ENCODE measurements at regions not wholly inside any gene's neighbourhood (a gene's known extent, or its start where the extent isn't known, plus 50 kb on each side); places are given as distances from the start of the nearest gene placed in this dataset.
A peak's percentile ranks its signal among the peaks of the same experiment; 100 is the strongest.
"Not testable (repeated sequence)": the region's sequence is repeated elsewhere in the genome, so short reads cannot be mapped to it uniquely, and the experiment has no call there.

GRCh38 chr1:203559523-203559922 is 65.6 kb downstream of the OPTC start:
- Histone ChIP-seq H3K4me3 (ENCODE audit: low read length) (no peak overlapping the region), H3K9ac (ENCODE audit: low read depth, low read length) (peak overlapping the region; percentile 53), H3K9me3 (replicated peaks; ENCODE audit: low read length) (no peaks in the 10 kb centered on the region), H3K27me3 (ENCODE audit: control insufficient read depth, insufficient read depth, low read length) (no peaks in the 10 kb centered on the region), H3K4me2 (ENCODE audit: low read length) (peak overlapping the region; percentile 10), H3K36me3 (ENCODE audit: insufficient read depth, low read length) (no peaks in the 10 kb centered on the region), H3K4me1 (ENCODE audit: control insufficient read depth, insufficient read depth, low read length) (peaks cover 50% of the 10 kb centered on the region)

- not testable (repeated sequence) for H3K9ac ChIP-seq (ENCODE audit: low read depth, low read length); H3K4me3 ChIP-seq (ENCODE audit: low read length); H3K27me3 ChIP-seq (ENCODE audit: control insufficient read depth, insufficient read depth, low read length); H3K4me2 ChIP-seq (ENCODE audit: low read length); H3K36me3 ChIP-seq (ENCODE audit: insufficient read depth, low read length); H3K9me3 ChIP-seq (replicated peaks; ENCODE audit: low read length)
- peaks cover 31% of the 10 kb centered on the region for H3K4me1 ChIP-seq (ENCODE audit: control insufficient read depth, insufficient read depth, low read length)
These were observed 64.9 kb upstream of the ATP2B4 start for GRCh38 chr1:203561761-203562160.

GRCh38 chr1:203563291-203563690 is 63.3 kb upstream of the ATP2B4 start:
- no peak overlapping the region for H3K4me2 ChIP-seq (ENCODE audit: low read length)
- H3K4me1 ChIP-seq (ENCODE audit: control insufficient read depth, insufficient read depth, low read length) = peaks cover 16% of the 10 kb centered on the region
- no peaks in the 10 kb centered on the region for H3K27me3 ChIP-seq (ENCODE audit: control insufficient read depth, insufficient read depth, low read length)
- H3K9me3 ChIP-seq (replicated peaks; ENCODE audit: low read length) = no peaks in the 10 kb centered on the region
- H3K4me3 ChIP-seq (ENCODE audit: low read length) = no peak overlapping the region
- H3K9ac ChIP-seq (ENCODE audit: low read depth, low read length) = no peak overlapping the region
- H3K36me3 ChIP-seq (ENCODE audit: insufficient read depth, low read length) = no peaks in the 10 kb centered on the region

GRCh38 chr1:203564024-203564423 is 62.6 kb upstream of the ATP2B4 start:
- no peaks in the 10 kb centered on the region for H3K27me3 ChIP-seq (ENCODE audit: control insufficient read depth, insufficient read depth, low read length)
- H3K4me2 ChIP-seq (ENCODE audit: low read length) = no peak overlapping the region
- H3K9me3 ChIP-seq (replicated peaks; ENCODE audit: low read length) = no peaks in the 10 kb centered on the region
- H3K9ac ChIP-seq (ENCODE audit: low read depth, low read length) = no peak overlapping the region
- no peak overlapping the region for H3K4me3 ChIP-seq (ENCODE audit: low read length)
- H3K4me1 ChIP-seq (ENCODE audit: control insufficient read depth, insufficient read depth, low read length) = peaks cover 11% of the 10 kb centered on the region
- no peaks in the 10 kb centered on the region for H3K36me3 ChIP-seq (ENCODE audit: insufficient read depth, low read length)

GRCh38 chr1:203565049-203565448 is 61.6 kb upstream of the ATP2B4 start:
- H3K9me3 ChIP-seq (replicated peaks; ENCODE audit: low read length) = no peaks in the 10 kb centered on the region
- H3K4me3 ChIP-seq (ENCODE audit: low read length) = no peak overlapping the region
- H3K4me2 ChIP-seq (ENCODE audit: low read length) = no peak overlapping the region
- peaks cover 11% of the 10 kb centered on the region for H3K4me1 ChIP-seq (ENCODE audit: control insufficient read depth, insufficient read depth, low read length)
- no peaks in the 10 kb centered on the region for H3K27me3 ChIP-seq (ENCODE audit: control insufficient read depth, insufficient read depth, low read length)
- H3K9ac ChIP-seq (ENCODE audit: low read depth, low read length) = no peak overlapping the region
- H3K36me3 ChIP-seq (ENCODE audit: insufficient read depth, low read length) = no peaks in the 10 kb centered on the region

- Histone ChIP-seq H3K9me3 (replicated peaks; ENCODE audit: low read length) (no peaks in the 10 kb centered on the region), H3K4me2 (ENCODE audit: low read length) (no peak overlapping the region), H3K9ac (ENCODE audit: low read depth, low read length) (no peak overlapping the region), H3K36me3 (ENCODE audit: insufficient read depth, low read length) (no peaks in the 10 kb centered on the region), H3K27me3 (ENCODE audit: control insufficient read depth, insufficient read depth, low read length) (no peaks in the 10 kb centered on the region), H3K4me3 (ENCODE audit: low read length) (no peak overlapping the region), H3K4me1 (ENCODE audit: control insufficient read depth, insufficient read depth, low read length) (peaks cover 16% of the 10 kb centered on the region)
These were observed 60.7 kb upstream of the ATP2B4 start for GRCh38 chr1:203565981-203566380.

- not testable (repeated sequence) for H3K9ac ChIP-seq (ENCODE audit: low read depth, low read length); H3K4me3 ChIP-seq (ENCODE audit: low read length); H3K9me3 ChIP-seq (replicated peaks; ENCODE audit: low read length); H3K27me3 ChIP-seq (ENCODE audit: control insufficient read depth, insufficient read depth, low read length); H3K4me2 ChIP-seq (ENCODE audit: low read length); H3K36me3 ChIP-seq (ENCODE audit: insufficient read depth, low read length)
- peaks cover 16% of the 10 kb centered on the region for H3K4me1 ChIP-seq (ENCODE audit: control insufficient read depth, insufficient read depth, low read length)
These were observed 59.7 kb upstream of the ATP2B4 start for GRCh38 chr1:203566966-203567365.

- Histone ChIP-seq H3K9me3 (replicated peaks; ENCODE audit: low read length) (no peaks in the 10 kb centered on the region), H3K4me2 (ENCODE audit: low read length) (no peak overlapping the region), H3K4me1 (ENCODE audit: control insufficient read depth, insufficient read depth, low read length) (peaks cover 16% of the 10 kb centered on the region), H3K36me3 (ENCODE audit: insufficient read depth, low read length) (no peaks in the 10 kb centered on the region), H3K27me3 (ENCODE audit: control insufficient read depth, insufficient read depth, low read length) (no peaks in the 10 kb centered on the region), H3K9ac (ENCODE audit: low read depth, low read length) (no peak overlapping the region), H3K4me3 (ENCODE audit: low read length) (no peak overlapping the region)
These were observed 59.0 kb upstream of the ATP2B4 start for GRCh38 chr1:203567596-203567995.

GRCh38 chr1:203569490-203570318 is 56.9 kb upstream of the ATP2B4 start:
- Histone ChIP-seq H3K36me3 (ENCODE audit: insufficient read depth, low read length) (no peaks in the 10 kb centered on the region), H3K4me3 (ENCODE audit: low read length) (no peak overlapping the region), H3K27me3 (ENCODE audit: control insufficient read depth, insufficient read depth, low read length) (no peaks in the 10 kb centered on the region), H3K4me2 (ENCODE audit: low read length) (peak overlapping the region; percentile 68), H3K9me3 (replicated peaks; ENCODE audit: low read length) (no peaks in the 10 kb centered on the region), H3K4me1 (ENCODE audit: control insufficient read depth, insufficient read depth, low read length) (peaks cover 14% of the 10 kb centered on the region), H3K9ac (ENCODE audit: low read depth, low read length) (no peak overlapping the region)

- Histone ChIP-seq H3K9ac (ENCODE audit: low read depth, low read length) (no peak overlapping the region), H3K4me3 (ENCODE audit: low read length) (no peak overlapping the region), H3K4me1 (ENCODE audit: control insufficient read depth, insufficient read depth, low read length) (peaks cover 14% of the 10 kb centered on the region), H3K9me3 (replicated peaks; ENCODE audit: low read length) (no peaks in the 10 kb centered on the region), H3K27me3 (ENCODE audit: control insufficient read depth, insufficient read depth, low read length) (no peaks in the 10 kb centered on the region), H3K4me2 (ENCODE audit: low read length) (no peak overlapping the region), H3K36me3 (ENCODE audit: insufficient read depth, low read length) (no peaks in the 10 kb centered on the region)
These were observed 55.8 kb upstream of the ATP2B4 start for GRCh38 chr1:203570805-203571204.

- H3K4me3 ChIP-seq (ENCODE audit: low read length) = no peak overlapping the region
- no peaks in the 10 kb centered on the region for H3K27me3 ChIP-seq (ENCODE audit: control insufficient read depth, insufficient read depth, low read length)
- H3K9me3 ChIP-seq (replicated peaks; ENCODE audit: low read length) = no peaks in the 10 kb centered on the region
- no peak overlapping the region for H3K4me2 ChIP-seq (ENCODE audit: low read length)
- no peak overlapping the region for H3K9ac ChIP-seq (ENCODE audit: low read depth, low read length)
- peaks cover 14% of the 10 kb centered on the region for H3K4me1 ChIP-seq (ENCODE audit: control insufficient read depth, insufficient read depth, low read length)
- no peaks in the 10 kb centered on the region for H3K36me3 ChIP-seq (ENCODE audit: insufficient read depth, low read length)
These were observed 55.0 kb upstream of the ATP2B4 start for GRCh38 chr1:203571661-203572060.

GRCh38 chr1:203572134-203572625 is 54.5 kb upstream of the ATP2B4 start:
- H3K4me1 ChIP-seq (ENCODE audit: control insufficient read depth, insufficient read depth, low read length) = peaks cover 14% of the 10 kb centered on the region
- H3K4me2 ChIP-seq (ENCODE audit: low read length) = no peak overlapping the region
- no peak overlapping the region for H3K9ac ChIP-seq (ENCODE audit: low read depth, low read length)
- no peaks in the 10 kb centered on the region for H3K9me3 ChIP-seq (replicated peaks; ENCODE audit: low read length)
- H3K27me3 ChIP-seq (ENCODE audit: control insufficient read depth, insufficient read depth, low read length) = no peaks in the 10 kb centered on the region
- H3K4me3 ChIP-seq (ENCODE audit: low read length) = no peak overlapping the region
- H3K36me3 ChIP-seq (ENCODE audit: insufficient read depth, low read length) = no peaks in the 10 kb centered on the region
